Gastroesophageal sphincter (tissue), 4 donors: ENCODE measurements at regions not wholly inside any gene's neighbourhood (a gene's known extent, or its start where the extent isn't known, plus 50 kb on each side); places are given as distances from the start of the nearest gene placed in this dataset.

ENCODE experiments used
- ATAC-seq: fragments of 150-250 bp; one replicate; pipeline ENCODE4 v1.9.1; 2016; ENCODE audit warnings: mild to moderate bottlenecking, moderate library complexity
- H3K27ac ChIP-seq, 4 donors: fragments of 200-600 bp; sonication (generic) in 3 of 4; 1 replicate in 3 of 4; 2 replicates in 1 of 4; pipeline ENCODE4 v1.5.1; 2016 to 2019
- H3K27me3 ChIP-seq: fragments of 200-600 bp; sonication (generic); one replicate; pipeline ENCODE4 v1.5.1; 2019
- H3K36me3 ChIP-seq, 2 donors: fragments of 200-600 bp; sonication (generic); one replicate each; pipeline ENCODE4 v1.5.1; 2019; ENCODE audit warnings: control low read depth in 1 of 2
- H3K4me1 ChIP-seq, 3 donors: fragments of 200-600 bp; sonication (generic); 1 replicate in 2 of 3; 2 replicates in 1 of 3; pipeline ENCODE4 v1.5.1; 2016 to 2019; ENCODE audit warnings: control low read depth in 2 of 3
- H3K4me3 ChIP-seq, 2 donors: fragments of 200-600 bp; sonication (generic); one replicate each; pipeline ENCODE4 v1.5.1; 2019; ENCODE audit warnings: mild to moderate bottlenecking in 1 of 2, moderate library complexity in 1 of 2
- H3K9me3 ChIP-seq, 3 donors: fragments of 200-600 bp; sonication (generic); one replicate each; pipeline ENCODE4 v1.5.1; 2017 to 2019; ENCODE audit warnings: control low read depth in 2 of 3
- CTCF ChIP-seq, 4 experiments: fragments of 200-600 bp in 2 of 4; fragments of 450-650 bp in 2 of 4; sonication (generic) in 1 of 4; IDR thresholded peaks; one replicate each; pipeline ENCODE4 v1.5.1; 2017 to 2019; ENCODE audit warnings: antibody characterized with exemption in 4 of 4, mild to moderate bottlenecking in 2 of 4, moderate library complexity in 2 of 4
- EP300 ChIP-seq: sonication (generic); formaldehyde crosslinking; IDR thresholded peaks from one replicate; pipeline ENCODE4 v1.6.1; 2017; ENCODE audit warnings: antibody characterized with exemption, mild to moderate bottlenecking
- POLR2A ChIP-seq, 2 donors: fragments of 450-650 bp; IDR thresholded peaks; one replicate each; pipeline ENCODE4 v1.6.1; 2017; ENCODE audit warnings: antibody characterized with exemption in 2 of 2, mild to moderate bottlenecking in 2 of 2, moderate library complexity in 1 of 2
- POLR2AphosphoS5 ChIP-seq: sonication (generic); formaldehyde crosslinking; IDR thresholded peaks from one replicate; pipeline ENCODE4 v1.6.1; 2017; ENCODE audit warnings: antibody characterized with exemption
- WGBS, 2 donors: methylation state at CpG; one replicate each; pipeline ENCODE4 v1.1.5; 2018; ENCODE audit warnings: low coverage in 1 of 2; 5-methylcytosine and 5-hydroxymethylcytosine counted together

GRCh38 chr1:101164776-101165175, 72.0 kb upstream of the S1PR1 start:
- WGBS, 2 donors = 59 to 90% methylated on average over 3 of the region's 3 CpGs
- no peaks in the 10 kb centered on the region for H3K9me3 ChIP-seq
- no peak for ATAC-seq
- TF ChIP-seq POLR2AphosphoS5 = no peak
- TF ChIP-seq EP300 = no peak
- no peak for TF ChIP-seq POLR2A (IDR thresholded peaks at IDR 0.05)
- TF ChIP-seq CTCF (IDR thresholded peaks at IDR 0.05) = no peak
- no peaks in the 10 kb centered on the region for H3K36me3 ChIP-seq
- H3K4me1 ChIP-seq = no peaks in the 10 kb centered on the region
- H3K27ac ChIP-seq = no peak overlapping the region
- H3K27me3 ChIP-seq = no peaks in the 10 kb centered on the region
- H3K4me3 ChIP-seq = no peak overlapping the region

- no peaks in the 10 kb centered on the region for H3K27me3 ChIP-seq
- no peak for ATAC-seq
- H3K9me3 ChIP-seq = no peaks in the 10 kb centered on the region
- 60 to 74% methylated on average over 6 to 7 of the region's 7 CpGs for WGBS, 2 donors
- peak overlapping the region in 3 of 4 donors; percentile 7 to 52 (median 11) for H3K27ac ChIP-seq
- TF ChIP-seq POLR2A (IDR thresholded peaks at IDR 0.05) = no peak
- no peak for TF ChIP-seq POLR2AphosphoS5
- no peak for TF ChIP-seq CTCF (IDR thresholded peaks at IDR 0.05)
- no peak for TF ChIP-seq EP300
- H3K4me3 ChIP-seq = no peak overlapping the region
- no peaks in the 10 kb centered on the region for H3K36me3 ChIP-seq
- H3K4me1 ChIP-seq = no peaks in the 10 kb centered on the region
Observed at GRCh38 chr1:101162736-101163735, 73.8 kb upstream of the S1PR1 start.

GRCh38 chr1:101162300-101162699, 74.5 kb upstream of the S1PR1 start:
- Histone ChIP-seq H3K9me3 (no peaks in the 10 kb centered on the region), H3K27ac (peak overlapping the region in 3 of 4 donors; percentile 39 to 62 (median 52)), H3K4me1 (no peaks in the 10 kb centered on the region), H3K4me3 (no peak overlapping the region), H3K36me3 (no peaks in the 10 kb centered on the region), H3K27me3 (no peaks in the 10 kb centered on the region)
- 72 to 86% methylated on average over 3 of the region's 3 CpGs for WGBS, 2 donors
- no peak for TF ChIP-seq EP300
- no peak for TF ChIP-seq POLR2A (IDR thresholded peaks at IDR 0.05)
- no peak for TF ChIP-seq POLR2AphosphoS5
- TF ChIP-seq CTCF (IDR thresholded peaks at IDR 0.05) = no peak
- ATAC-seq = no peak

GRCh38 chr1:101161619-101162018, 75.2 kb upstream of the S1PR1 start:
- Histone ChIP-seq H3K4me1 (no peaks in the 10 kb centered on the region), H3K9me3 (no peaks in the 10 kb centered on the region), H3K4me3 (no peak overlapping the region), H3K36me3 (no peaks in the 10 kb centered on the region), H3K27me3 (no peaks in the 10 kb centered on the region), H3K27ac (peak overlapping the region in 2 of 4 donors; percentile 39 to 52)
- ATAC-seq = no peak
- 46 to 56% methylated on average over 3 of the region's 3 CpGs for WGBS, 2 donors
- no peak for TF ChIP-seq CTCF (IDR thresholded peaks at IDR 0.05)
- no peak for TF ChIP-seq POLR2A (IDR thresholded peaks at IDR 0.05)
- no peak for TF ChIP-seq POLR2AphosphoS5
- no peak for TF ChIP-seq EP300

GRCh38 chr1:101158424-101158823, 78.4 kb upstream of the S1PR1 start:
- H3K4me1 ChIP-seq = no peaks in the 10 kb centered on the region
- 90% methylated on average over 2 of the region's 2 CpGs for WGBS, 2 donors

More at GRCh38 chr1:101158424-101158823, 78.4 kb upstream of the S1PR1 start:
- TF ChIP-seq EP300 (no peak), CTCF (IDR thresholded peaks at IDR 0.05) (no peak)
- H3K9me3 ChIP-seq = no peaks in the 10 kb centered on the region
- H3K36me3 ChIP-seq = no peaks in the 10 kb centered on the region
- H3K27ac ChIP-seq = no peak overlapping the region
- no peak for ATAC-seq
- no peak overlapping the region for H3K4me3 ChIP-seq
- no peaks in the 10 kb centered on the region for H3K27me3 ChIP-seq
